ENCODE measurements at regions not wholly inside any gene's neighbourhood (a gene's known extent, or its start where the extent isn't known, plus 50 kb on each side); places are given as distances from the start of the nearest gene placed in this dataset.
"Not testable (repeated sequence)": the region's sequence is repeated elsewhere in the genome, so short reads cannot be mapped to it uniquely, and the experiment has no call there.

DNA sequence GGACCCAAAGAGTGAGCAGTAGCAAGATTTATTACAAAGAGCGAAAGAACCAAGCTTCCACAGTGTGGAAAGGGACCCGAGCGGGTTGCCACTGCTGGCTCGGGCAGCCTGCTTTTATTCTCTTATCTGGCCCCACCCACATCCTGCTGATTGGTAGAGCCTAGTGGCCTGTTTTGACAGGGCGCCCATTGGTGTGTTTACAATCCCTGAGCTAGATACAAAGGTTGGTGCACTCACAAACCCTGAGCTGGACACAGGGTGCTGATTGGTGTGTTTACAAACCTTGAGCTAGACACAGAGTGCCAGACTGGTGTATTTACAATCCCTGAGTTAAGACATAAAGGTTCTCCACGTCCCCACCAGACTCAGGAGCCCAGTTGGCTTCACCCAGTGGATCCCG lies 676.9 kb downstream of the SI start:
- TF ChIP-seq, protein P1, sequence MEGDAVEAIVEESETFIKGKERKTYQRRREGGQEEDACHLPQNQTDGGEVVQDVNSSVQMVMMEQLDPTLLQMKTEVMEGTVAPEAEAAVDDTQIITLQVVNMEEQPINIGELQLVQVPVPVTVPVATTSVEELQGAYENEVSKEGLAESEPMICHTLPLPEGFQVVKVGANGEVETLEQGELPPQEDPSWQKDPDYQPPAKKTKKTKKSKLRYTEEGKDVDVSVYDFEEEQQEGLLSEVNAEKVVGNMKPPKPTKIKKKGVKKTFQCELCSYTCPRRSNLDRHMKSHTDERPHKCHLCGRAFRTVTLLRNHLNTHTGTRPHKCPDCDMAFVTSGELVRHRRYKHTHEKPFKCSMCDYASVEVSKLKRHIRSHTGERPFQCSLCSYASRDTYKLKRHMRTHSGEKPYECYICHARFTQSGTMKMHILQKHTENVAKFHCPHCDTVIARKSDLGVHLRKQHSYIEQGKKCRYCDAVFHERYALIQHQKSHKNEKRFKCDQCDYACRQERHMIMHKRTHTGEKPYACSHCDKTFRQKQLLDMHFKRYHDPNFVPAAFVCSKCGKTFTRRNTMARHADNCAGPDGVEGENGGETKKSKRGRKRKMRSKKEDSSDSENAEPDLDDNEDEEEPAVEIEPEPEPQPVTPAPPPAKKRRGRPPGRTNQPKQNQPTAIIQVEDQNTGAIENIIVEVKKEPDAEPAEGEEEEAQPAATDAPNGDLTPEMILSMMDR (IDR thresholded peaks at IDR 0.05), result not testable (repeated sequence)
- TF ChIP-seq POLR2A (IDR thresholded peaks at IDR 0.05), result not testable (repeated sequence)
